HG02588 (cell line): ENCODE measurements at regions not wholly inside any gene's neighbourhood (a gene's known extent, or its start where the extent isn't known, plus 50 kb on each side); places are given as distances from the start of the nearest gene placed in this dataset.

Source experiments
- ATAC-seq: cut with Tn5 transposase; IDR thresholded peaks from one replicate; pipeline ENCODE4 v1.9.1; 2021; ENCODE audit warnings: mild to moderate bottlenecking, moderate library complexity; ENCODE audit not compliant: unreplicated experiment

DNA sequence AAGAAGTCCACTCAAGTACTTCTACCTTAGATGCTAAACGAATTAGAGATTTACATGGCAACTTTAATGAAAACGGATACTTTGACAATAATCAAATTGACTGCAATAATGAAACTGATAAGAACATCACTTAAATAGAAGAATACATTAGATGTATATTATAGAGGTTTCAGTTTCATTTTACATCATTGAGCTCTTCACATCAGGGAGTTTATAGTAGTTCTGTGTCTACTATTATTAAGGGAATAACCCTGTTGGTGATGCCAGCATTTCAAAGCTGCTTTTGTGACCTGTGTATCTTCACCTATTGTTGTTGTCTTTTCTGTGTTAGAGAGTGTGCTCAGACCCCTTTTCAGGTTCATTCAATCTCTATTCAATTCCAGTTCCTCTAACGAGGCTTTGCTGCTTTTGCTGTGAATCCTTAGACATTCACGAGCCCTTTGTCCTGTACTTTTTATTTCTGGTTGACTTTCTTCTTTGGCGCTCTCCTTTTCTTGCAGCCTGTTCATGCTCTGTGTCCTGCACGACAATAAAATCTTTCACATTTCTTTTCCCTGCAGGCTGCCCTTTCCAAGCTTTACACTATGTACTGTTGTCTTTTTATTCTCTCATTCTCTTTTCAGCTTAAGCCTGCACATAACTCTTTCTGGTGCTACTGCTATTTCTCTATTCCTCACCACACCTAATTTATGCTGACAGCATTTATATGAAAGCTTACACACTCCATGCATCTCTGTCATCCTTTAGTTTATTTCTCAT lies 232.1 kb downstream of the CPE start:
- no peak for ATAC-seq

DNA sequence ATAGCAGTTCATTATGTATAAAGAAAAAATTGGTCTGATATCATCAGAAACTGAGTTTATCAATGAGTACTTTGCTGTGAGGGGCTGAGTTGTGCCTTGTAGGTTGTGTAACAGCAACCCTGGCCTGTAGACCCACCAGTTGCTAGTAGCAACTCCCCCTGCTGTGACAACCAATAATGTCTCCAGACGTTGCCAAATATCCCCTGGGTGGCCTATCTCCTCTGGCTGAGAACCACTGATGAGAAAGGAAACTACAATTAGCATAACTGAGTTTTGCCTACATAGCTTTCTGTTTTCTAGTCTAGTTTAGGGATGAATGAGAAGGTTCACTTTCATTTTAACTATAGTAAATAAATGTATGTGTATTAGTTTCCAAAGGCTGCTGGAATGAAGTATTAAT lies 234.1 kb downstream of the CPE start:
- ATAC-seq: peak; percentile 96

DNA sequence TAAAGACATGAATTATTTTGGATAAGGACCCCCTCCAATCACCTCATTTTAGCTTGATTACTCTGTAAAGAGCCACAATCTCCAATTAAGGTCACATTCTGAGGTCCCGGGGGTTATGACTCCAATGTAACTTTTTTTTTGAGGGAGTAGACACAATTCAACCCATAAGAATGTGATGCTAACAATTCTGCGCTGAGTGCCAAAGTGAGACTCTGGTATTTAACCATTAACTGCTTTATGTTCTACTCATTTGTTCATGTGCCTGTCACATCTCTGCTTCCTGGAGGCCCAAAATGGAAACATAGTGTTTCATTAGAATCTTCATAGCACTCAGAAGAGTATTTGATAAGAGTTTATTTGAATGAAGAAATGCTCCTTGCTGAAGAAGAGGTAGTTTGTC lies 234.8 kb downstream of the CPE start:
- no peak for ATAC-seq

DNA sequence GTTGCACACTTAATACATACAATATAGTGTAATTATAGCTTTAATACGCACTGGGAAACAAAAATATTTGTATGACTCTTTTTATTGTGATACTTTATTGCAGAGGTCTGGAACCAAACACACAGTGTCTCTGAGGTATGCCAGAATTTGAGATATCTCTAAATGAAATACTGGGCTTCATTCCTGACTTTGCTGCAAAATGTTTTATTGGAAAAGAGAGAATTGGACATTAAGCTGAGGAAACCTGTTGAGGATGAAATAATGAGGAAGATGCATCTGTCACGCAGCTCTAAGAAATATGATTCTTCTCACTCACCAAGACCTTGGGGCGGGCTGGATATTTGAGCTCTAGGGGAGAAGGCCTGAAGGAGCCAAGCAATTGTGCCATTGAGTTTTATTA lies 242.1 kb downstream of the CPE start:
- ATAC-seq: no peak

DNA sequence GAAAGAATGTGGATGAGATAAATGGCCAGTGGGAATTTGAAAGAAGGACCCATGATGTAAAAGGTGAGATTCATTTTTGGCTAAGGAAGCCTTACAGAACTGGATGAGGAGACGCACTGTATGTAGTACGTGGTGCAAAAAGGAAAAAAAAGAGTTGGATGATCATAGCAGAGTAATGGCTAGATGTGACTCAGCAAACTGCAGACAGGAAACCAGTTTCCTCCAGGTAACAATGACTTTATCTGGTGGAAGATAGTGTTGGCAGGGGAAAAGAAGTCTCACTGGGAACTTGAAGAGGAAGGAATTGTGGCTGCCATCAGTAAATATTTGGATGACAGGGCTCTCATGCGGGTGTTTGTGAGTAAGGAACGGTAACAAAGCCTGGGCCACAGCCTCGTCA lies 243.2 kb downstream of the CPE start:
- no peak for ATAC-seq

DNA sequence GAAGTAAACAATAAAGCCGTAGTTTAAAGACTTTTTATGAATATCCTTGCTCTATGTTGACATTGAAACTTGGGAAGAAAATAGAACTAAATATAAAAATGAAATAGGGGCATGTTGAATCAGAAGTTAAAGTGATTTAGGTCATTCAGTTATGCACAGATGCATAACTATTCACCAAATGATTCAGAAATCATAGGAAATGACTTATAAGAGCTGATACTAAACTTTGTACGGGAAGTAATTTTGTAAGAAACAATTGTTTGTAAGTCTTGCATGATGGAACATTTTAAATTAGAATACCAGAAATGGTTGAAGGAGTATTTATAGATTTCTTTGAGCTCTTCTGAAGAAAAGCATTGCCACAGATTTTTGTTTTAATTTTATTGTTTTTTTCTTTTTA lies 246.5 kb downstream of the CPE start:
- ATAC-seq: no peak

DNA sequence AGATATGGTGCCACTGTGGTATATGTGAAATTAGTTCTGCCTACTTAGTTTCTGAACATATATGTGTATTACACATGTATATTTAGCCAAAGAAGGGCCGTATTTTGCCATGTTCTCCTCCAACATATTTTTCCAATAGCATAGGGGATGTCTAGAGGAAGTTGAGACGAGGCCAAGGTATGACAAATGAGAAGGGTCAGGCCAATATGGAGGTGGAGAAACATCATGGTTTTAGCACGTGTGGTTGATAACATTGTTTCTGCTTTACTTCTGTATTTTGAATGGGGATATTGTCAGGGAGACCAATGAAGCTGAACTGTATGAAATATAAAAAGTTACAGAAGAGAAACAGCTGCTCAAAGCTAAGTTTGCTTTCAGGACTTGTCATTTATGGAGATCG lies 246.7 kb upstream of the TLL1 start:
- ATAC-seq: no peak

DNA sequence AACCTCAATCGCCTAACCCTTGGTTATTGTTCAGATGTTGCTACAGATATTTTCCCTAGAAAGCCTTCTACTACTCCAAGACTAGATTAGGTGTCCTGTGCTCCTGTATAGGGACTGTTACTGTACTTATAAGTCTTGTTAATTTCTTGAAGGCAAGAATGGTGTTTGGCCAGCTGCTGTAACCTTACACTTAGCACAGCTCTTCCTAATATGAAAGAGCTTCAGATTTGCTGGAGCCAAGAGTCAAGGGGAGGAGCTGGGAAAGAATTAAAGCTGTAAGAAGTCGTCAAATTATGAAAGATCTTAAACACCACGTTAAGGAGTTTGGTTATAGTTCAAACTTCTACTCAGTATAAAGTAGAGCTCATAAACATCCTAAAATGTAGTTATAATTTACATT lies 245.9 kb upstream of the TLL1 start:
- no peak for ATAC-seq

DNA sequence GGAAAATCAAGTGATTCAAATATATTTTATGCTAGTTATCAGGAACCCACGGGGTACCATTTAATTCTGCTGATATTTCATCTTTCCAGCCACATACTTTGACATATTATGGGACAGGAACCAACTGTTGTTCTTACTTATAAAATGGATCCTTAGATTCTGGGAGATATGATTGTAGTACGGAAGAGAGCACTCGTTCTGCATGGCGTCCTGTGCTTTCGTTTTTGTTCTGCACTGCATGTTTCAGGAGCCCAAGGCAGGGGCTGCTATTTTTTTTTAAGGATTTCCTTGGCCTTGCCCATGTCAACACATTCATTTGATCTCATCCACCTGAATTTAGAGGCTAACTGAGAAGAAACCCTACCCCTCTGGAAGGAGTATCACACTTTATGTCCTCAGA lies 245.5 kb upstream of the TLL1 start:
- no peak for ATAC-seq

DNA sequence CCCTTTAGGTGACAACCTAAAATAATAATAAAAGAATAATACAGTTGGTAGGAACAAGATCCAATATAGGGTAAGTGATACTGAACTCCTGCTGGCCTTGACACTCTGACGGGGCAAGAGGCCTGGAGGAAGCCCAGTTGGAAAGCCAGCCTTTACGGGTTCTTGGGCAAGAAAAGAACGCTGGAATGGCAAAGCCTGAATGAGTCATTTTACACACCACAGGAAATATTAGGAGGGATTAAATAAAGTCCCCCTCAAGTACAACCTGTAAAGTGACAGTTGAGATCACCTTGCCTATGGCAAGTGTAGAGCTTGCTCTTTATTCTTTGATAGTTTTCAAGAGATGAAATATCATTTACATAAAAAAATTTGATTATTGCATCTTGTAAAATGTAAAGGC lies 244.5 kb upstream of the TLL1 start:
- ATAC-seq: no peak

DNA sequence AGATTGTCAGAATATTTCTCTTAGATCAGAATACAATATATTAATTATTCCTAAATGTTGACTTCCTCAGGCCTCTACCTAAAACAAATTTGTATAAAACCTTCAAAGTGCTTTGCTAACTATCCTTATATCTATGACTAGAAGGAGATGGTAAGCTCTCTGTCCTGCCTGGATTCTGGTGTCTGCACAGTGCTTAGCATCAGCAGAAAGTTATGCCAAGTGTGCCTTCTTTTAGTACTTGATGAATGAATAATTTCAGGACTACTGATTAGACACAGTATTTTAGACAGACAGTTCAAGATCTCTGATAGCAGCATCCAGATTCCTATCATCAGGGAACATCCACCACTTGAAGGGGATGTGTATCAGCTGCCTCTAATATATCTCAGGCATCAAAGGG lies 242.4 kb upstream of the TLL1 start:
- ATAC-seq: no peak

DNA sequence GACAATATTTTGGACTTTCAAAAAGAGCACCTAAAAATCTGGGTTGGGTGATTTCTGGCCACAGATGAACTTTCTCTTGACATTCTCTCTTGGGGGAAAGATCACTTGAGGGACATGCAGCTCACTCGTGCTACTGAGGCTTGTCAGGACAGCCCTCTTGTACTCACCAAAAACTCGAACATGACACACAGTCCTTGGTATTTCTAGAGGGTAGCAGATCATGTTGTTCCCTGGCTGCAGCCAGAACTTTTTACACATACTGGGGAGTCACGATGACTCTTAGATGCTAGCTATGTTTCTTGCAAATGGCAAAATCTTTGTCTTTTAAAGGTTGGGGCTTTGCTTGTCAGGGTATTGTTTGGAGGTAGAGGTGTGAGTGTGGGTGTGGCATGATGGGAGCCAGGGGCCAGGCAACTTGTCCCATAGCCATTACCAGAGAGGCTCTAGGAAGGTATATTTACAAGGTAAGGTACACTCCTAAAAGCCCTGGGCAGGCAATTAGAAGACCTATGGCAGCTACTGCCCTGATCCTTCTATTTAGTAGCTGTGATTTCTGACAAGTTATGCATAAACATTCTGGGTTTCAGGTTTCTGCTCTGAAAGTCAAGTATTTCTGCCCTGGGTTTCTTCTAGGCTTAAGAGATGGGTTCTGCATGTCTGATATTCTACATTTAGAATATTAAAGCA lies 241.7 kb upstream of the TLL1 start:
- ATAC-seq: no peak

DNA sequence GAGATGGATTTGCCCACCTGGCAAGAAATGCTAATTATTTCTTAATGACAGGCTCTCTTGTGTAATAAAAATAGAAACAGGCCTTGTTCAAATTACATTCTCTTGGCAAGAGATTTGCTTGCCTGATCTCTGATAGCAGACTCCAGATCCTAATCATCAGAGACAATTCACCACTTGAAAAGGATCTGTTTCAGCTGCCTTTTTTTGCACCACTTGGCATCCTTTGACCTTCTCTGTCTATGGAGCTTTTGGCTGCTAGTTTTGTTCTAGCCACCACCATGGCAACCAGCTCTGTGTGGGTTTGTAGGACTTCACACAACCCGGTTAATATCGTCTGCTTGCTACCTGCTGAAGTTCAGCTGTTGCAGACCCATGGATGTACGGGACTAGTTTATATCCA lies 241.1 kb upstream of the TLL1 start:
- ATAC-seq: no peak

DNA sequence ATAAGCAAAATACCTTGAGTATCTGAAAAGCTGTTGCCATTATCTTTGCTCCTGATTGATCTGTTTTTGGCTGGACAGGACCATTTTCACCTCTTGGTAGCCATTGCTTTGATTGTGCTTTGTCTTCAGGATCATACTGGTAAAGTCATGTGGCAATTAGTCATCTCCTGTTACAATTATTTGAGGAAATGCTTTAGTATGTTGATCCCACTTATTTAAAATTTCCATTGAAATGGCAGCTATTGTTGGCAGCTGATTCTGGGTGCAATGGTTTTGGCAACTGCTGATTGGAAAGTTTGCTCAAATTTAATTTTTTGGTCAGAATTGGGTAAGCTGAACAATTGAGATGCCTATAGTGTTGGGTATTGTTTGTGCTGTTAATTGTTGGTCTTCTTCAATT lies 238.3 kb upstream of the TLL1 start:
- no peak for ATAC-seq

DNA sequence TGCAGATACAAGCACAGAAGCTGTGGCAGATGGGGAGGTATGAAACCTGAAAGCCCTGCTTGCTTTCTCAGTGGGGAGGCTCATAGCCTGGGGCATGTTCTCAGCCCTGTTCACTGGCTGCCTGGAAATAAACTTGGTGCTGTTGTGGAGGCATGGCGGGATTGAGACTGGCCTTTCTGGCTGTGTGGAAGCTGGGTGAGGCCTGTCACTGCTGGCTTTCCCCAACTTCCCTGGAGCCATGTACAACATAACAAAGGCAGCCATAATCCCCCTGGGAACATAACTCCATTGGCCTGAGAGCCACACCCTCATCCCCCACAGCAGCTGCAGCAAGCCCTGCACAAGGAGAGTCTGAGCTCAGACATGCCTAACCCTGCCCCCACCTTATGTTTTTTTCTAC lies 237.7 kb upstream of the TLL1 start:
- no peak for ATAC-seq

DNA sequence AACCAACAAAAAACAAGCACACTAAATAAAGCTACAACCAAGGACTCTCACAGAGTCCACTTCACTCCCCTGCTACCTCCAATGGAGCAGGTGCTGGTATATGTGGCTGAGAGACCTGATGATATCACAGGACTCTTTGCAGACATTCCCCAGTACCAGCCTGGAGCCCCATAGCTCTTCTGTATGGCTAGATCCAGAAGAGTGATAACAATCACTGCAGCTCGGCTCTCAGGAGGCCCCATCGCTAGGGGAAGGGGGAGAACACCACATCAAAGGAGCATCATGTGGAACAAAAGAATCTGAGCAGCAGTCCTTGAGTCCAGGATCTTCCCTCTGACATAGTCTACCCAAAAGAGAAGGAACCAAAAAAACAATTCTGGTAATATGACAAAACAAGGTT lies 237.1 kb upstream of the TLL1 start:
- no peak for ATAC-seq

DNA sequence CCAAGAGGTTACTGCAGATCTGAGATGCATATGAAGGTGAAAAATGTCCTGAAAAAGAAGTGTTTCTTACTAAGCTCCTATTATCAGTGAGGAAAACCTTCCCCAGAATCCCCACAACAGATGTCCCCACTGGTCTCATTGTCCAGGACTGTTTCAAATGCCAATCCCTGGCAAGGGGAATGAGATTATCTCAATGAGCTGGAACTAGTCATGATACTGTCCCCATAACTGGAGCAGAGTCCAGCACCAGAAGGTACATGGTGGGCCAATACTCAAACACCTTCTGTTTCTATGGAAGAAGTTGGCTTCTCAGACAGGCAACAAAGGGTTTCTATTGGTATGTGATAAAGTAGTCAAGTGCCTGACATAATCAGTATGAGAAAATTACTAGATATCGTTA lies 221.1 kb upstream of the TLL1 start:
- no peak for ATAC-seq

DNA sequence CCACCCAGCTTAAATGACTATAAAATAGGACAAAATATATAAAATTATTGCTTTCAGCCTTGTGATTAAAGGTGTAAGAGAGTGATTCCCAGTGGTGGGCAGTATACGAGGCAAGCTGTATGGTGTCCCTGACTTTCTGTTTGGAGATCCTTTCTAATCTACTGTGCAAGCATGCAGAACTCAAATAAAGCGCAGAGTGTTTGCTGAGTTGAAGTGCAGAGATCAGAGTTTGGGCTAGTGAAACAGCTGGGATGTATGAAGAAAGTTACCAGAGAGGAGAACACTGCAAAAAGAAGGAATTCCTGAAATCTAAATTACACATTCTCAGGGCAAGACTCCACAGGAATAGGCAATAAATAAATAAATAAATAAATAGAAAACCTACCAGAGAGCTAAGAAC lies 218.5 kb upstream of the TLL1 start:
- ATAC-seq: no peak

DNA sequence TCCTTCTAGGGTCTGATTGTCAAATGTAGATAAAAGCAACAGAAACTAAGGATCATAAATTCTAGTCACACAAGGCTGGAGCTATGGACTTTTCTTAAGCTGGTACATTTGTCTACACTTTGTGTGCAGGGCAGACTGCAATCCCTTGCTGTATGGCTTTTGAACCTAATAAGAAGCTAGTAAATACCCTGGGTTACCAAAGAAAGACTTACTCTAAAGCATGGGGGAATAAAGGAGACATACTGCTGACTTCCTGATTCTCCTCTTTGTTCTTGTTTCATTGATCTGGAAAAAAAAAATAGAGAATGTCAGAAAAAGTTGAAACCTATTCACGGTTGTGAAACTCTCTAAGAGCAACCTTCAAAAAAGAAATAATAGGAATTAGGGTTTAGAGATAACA lies 216.6 kb upstream of the TLL1 start:
- ATAC-seq: no peak

DNA sequence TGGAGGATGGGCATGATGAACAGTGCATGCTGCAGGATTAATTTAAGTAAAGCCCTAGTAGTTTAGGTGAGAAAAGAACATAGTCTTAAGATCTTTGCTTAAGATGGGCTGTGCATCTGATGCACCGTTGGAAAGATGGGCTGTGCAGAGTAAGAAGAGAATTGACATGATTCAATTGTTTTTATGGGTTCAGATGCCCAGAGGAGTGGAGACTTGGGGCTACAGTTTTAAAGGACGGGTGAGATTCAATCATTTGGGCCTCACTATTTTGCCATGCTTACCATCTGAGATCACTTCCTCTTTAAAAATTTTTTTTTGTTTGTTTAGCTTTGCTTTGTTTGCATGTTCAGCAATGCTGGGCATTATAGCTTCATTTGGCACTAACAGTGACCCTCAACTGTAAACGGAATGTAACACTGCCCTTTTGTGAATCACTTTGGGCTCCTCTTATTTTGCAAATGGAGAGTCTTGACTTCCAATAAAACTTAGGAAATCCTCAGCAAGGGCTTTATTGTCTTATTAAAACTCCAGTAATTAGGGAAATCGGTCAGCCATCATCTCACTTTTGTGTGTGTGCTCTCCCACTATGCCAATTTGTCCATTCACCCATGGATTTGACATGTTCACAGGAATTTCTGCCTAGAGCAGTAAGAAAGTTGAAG lies 216.1 kb upstream of the TLL1 start:
- no peak for ATAC-seq

DNA sequence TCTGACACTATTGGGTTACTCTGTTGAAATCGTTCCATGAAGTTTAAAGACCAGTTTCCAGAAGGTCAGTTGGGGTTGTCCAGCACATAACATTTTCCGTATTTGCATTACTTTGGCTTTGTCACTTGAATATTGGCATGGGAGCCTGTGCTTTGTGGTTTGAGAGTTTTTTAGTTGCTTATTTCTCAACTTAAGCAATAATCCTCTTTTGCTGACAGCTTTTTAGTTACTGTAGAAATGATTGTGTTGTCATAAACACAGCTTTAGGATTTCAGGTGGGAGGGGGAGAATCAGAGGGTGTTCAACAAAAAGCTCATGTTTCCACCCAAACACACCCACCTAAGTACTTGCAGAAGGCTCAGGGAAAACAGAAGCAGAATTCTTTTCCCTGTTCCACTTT lies 210.7 kb upstream of the TLL1 start:
- no peak for ATAC-seq

DNA sequence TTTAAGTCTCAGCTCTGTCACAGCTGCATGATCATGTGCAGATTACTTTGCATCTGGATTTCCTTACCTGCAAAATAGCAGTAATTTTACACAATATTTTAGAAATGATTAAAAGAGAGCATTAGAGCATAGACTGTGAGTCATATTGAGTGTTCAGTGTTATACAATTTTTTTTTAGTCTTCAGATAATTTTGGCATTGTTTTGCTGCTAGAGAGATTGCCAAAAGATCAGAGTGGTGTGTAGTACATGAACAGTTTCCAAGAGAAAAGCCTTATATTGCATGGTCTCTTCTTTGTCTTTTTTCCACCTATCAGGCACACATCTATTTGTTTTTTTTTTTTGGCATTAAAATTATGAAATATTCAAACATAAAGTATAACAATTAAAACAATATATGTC lies 209.6 kb upstream of the TLL1 start:
- no peak for ATAC-seq
